Muscle layer of colon (tissue), 2 donors: ENCODE measurements at regions not wholly inside any gene's neighbourhood (a gene's known extent, or its start where the extent isn't known, plus 50 kb on each side); places are given as distances from the start of the nearest gene placed in this dataset.

Source experiments
- H3K27ac ChIP-seq: one replicate; pipeline ENCODE4 v1.7.0; 2013; ENCODE audit warnings: low read depth, mild to moderate bottlenecking, low read length, moderate library complexity
- H3K27me3 ChIP-seq, 2 donors: one replicate each; pipeline ENCODE4 v1.7.0; 2013; ENCODE audit warnings: low read length in 2 of 2, mild to moderate bottlenecking in 2 of 2; ENCODE audit not compliant: insufficient read depth in 2 of 2, control insufficient read depth in 1 of 2
- H3K36me3 ChIP-seq: one replicate; pipeline ENCODE4 v1.7.0; 2013; ENCODE audit warnings: mild to moderate bottlenecking, low read length; ENCODE audit not compliant: insufficient read depth
- H3K4me1 ChIP-seq: one replicate; pipeline ENCODE4 v1.7.0; 2013; ENCODE audit warnings: mild to moderate bottlenecking, low read length; ENCODE audit not compliant: insufficient read depth
- H3K4me3 ChIP-seq, 2 donors: one replicate each; pipeline ENCODE4 v1.7.0; 2013; ENCODE audit warnings: low read length in 2 of 2, low read depth in 1 of 2, mild to moderate bottlenecking in 1 of 2, moderate library complexity in 1 of 2
- H3K9ac ChIP-seq: one replicate; pipeline ENCODE4 v1.7.0; 2013; ENCODE audit warnings: low read length
- H3K9me3 ChIP-seq: one replicate; pipeline ENCODE4 v1.7.0; 2013; ENCODE audit warnings: mild to moderate bottlenecking, low read length
- donor health status: abdominal sarcoma.
- donor health status: Adenocarcinoma of cecum.

DNA sequence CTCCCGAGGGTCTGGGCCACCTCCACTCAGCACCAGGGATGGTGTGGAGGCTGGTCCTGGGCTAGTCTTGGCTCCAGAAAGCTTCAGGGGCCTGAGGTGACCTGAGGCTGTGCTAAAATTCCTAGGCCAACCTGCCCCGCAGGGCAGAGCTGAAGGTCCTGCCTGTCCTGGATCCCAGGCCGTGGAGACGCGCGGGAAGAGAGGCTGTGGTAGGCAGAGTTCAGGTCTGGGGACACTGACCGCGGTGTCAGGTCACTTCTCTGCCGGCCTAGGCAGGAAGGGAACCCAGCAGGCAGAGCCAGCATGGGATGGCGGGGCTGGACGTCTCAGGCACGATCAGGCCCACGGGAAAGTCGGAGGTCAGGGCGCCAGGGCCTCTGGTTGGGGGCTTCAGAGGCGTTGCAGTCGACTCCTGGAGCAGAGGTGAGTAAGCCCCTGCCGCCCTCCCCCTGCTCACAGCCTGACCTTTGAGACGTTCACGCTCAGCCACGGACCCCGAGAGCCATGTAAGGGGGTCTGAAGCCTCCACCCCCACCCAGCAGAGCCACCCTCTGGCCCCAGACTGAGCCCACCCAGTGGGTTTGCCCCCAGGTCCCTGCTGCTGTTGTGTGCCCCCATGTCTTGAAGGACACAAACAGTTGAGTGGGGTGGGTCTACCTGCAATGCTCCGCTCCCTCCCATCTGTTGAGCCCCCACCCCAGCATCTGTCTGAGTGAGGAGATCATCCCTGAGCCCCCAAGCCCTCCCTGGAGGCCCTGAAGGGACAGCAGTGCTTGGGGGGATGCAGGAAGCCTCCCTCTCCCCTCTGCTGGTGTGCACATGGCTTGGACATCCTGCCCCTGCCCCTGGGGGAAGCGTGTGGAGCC, 142.7 kb downstream of the KIF26A start:
- Histone ChIP-seq H3K27ac (no peak overlapping the region), H3K9ac (no peak overlapping the region), H3K9me3 (no peaks in the 10 kb centered on the region), H3K27me3 (no peaks in the 10 kb centered on the region), H3K4me3 (no peak overlapping the region), H3K4me1 (peaks cover 23% of the 10 kb centered on the region), H3K36me3 (no peaks in the 10 kb centered on the region)

DNA sequence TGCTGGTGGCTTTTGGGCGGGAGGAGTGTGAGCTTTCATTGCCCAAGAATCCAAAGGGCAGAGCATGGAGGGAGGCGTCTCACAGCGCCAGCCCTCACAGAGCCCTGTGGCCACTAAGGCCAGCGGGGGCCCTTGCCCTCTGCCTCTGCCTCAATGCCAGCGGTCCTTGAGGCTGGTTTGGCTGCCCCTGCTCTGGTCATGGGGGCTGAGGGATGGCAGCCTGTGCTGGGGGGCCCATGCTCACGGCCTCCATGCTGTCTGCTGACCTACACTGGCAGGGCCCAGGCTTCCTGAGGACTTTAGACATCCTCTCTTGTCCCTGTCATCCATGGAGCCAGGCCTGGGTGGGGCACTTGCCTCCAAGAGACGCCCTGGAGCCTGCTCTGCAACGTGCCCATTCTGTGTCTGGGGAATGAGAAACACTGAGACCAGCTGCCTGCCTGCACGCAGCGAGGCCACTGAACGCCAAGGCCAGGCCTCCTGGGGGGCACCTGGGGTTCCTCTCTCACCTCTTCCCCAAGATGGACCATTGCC, 143.4 kb downstream of the KIF26A start:
- no peaks in the 10 kb centered on the region for H3K36me3 ChIP-seq
- no peak overlapping the region for H3K9ac ChIP-seq
- H3K4me1 ChIP-seq, result peaks cover 23% of the 10 kb centered on the region
- peak overlapping the region; percentile 19 for H3K27ac ChIP-seq
- H3K9me3 ChIP-seq, result no peaks in the 10 kb centered on the region
- no peak overlapping the region for H3K4me3 ChIP-seq
- H3K27me3 ChIP-seq, result no peaks in the 10 kb centered on the region

DNA sequence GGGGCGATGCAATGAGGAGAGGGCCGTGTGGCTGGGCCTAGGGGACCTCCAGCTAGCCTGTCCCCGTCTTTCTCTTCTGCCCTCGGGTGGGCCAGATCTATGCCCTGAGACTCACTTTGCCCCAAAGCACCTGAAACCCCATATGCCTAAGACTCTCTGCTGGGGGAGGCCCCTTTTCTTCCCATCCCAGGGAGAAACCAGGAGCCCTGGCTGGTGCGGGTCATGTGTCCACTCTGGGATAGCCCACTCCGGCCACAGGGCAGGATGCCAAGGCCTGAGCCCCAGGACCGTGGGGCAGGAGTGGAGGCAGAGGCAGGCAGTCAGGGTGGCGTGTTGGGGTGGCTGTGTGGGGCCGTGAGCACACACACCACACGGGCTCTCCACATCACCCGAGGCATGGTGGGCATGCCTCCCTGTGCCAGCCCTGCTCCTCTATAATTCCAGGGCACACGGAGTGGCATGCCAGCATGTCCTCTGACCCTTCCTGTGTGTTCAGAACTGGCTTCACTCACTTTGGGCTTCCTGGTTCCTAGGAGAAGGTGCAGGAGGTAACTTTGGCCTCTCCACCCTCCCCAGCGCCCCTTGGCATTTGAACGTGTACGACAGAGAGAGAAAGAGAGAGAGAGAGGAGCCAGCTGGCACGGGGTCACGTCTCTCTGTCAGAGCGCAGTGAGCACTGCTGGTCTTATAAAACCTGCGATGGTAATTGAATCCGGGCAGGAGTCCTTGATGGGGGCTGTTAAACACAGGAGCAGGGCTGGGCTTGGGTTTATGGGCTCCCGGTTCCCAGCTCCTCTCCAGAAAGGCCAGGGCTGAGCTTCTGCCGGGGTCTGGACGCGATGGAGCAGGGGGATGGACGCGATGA, 144.2 kb downstream of the KIF26A start:
- H3K9ac ChIP-seq, result no peak overlapping the region
- H3K4me3 ChIP-seq, result no peak overlapping the region

DNA sequence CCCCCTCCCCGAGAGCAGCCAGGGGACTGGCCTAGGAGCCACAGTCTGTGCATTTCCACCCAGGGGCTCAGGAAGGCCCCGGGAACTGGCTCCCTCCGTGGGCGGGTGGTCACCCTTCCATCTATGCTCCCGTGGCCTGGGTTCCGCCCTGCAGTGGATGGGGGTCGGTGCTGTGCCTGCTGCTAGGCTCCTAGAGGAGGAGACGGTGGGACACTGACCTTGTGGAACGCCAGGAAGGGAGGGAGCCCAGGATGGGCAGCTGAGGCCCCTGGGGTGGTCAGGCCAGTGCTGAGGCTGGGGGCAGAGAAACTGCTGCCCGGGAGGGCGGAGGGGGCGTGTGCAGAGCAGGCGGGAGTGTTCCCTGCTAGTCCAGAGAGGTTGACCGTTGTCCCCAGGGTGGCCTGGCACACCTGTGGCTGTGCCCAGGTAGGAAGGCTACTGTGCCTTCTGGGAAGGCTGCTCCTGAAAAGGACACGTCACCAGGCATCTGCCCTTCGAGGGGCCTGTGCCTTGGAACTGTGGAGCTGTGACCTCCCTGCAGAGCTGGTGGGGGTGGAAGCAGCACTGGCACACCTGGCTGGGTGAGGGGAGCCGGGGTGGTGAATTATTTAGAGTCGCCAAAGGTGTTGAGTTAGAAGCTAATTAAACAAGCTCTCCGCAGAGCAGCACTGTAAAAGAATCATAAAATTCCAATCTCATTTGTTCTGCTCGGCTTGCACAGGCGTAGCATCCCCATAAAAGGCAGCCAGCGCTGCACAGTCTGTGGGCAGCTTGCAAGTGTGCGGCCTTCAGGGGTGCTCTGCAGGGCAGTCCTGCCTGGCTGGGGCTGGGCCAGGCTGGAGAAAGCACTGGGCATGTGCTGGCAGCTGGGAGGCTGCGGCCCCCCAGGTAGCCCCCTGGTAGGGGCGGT, 145.1 kb downstream of the KIF26A start:
- Histone ChIP-seq H3K27me3 (no peaks in the 10 kb centered on the region), H3K36me3 (no peaks in the 10 kb centered on the region), H3K27ac (peak overlapping the region; percentile 19), H3K4me3 (no peak overlapping the region), H3K9ac (no peak overlapping the region), H3K4me1 (peaks cover 23% of the 10 kb centered on the region), H3K9me3 (no peaks in the 10 kb centered on the region)

More for the DNA sequence above, 144.2 kb downstream of the KIF26A start:
- Histone ChIP-seq H3K27me3 (no peaks in the 10 kb centered on the region), H3K9me3 (no peaks in the 10 kb centered on the region), H3K27ac (peak overlapping the region; percentile 19), H3K36me3 (no peaks in the 10 kb centered on the region), H3K4me1 (peaks cover 23% of the 10 kb centered on the region)

DNA sequence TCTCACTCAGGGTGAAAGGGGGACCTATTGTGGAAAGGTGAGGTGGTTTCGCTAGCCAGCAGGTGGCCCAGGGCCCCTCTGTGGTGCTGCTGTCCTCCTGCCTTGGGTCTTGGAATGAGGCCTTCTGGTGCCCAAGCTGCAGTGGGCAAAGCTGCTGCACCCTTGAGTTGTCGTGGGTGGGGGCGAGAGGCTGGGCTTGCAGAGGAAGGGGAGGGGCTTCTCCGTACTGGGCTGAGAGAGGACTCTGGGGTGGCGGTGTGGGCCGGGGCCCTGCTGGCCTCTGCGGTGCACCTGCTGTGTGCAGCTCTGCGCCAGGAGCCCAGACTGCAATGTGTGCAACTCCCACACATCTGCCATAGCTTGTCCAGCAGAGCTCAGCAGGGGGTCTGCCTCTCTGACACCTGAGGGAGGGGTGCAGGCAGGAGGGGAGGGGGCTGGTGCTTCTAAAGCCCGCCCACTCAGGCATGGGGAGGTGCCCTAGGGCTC, 145.8 kb downstream of the KIF26A start:
- Histone ChIP-seq H3K4me3 (no peak overlapping the region), H3K27ac (no peak overlapping the region), H3K36me3 (no peaks in the 10 kb centered on the region), H3K9ac (no peak overlapping the region), H3K27me3 (no peaks in the 10 kb centered on the region), H3K4me1 (peaks cover 23% of the 10 kb centered on the region), H3K9me3 (no peaks in the 10 kb centered on the region)

DNA sequence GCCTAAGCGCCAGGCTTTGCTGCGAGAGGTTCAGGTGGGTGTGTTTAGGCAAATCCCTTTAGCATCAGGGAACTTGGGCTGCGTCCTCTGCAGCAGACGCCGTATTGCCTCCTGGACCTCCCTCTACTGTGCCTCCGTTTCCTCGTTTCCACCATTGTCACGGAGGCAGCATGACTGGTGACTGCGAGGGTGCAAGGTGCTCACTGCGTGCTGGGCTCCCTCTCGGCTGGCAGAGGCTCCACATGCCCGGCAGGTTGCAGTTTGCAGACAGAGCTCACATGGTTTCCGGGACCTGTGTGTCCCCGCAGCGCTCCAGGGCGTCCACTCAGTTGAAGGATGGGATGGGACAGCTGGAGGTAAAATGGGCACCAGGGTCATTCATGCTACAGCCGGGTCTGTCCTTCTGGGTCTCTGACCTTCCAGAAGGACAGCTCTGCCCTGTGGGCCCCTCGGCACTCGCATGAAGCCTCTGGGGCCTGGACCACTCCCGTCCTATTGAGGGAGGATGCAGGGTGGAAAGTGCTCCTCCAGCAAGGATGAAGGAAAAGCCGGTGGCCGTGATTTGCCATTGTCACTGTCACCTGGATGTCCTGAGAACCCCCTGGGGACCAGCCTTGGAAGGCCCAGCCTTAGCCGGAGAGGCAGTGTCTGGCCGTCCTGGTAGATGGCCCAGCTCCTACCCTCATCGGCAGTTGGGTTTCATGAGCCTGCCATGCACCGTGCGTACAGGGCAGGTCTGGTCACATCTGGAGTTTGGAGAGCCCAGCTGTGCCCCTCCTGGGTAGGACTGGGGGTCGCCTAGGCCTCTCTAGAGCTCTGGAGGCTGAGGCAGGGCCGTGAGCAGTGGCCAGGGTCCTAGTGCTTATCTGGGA, 146.5 kb downstream of the KIF26A start:
- no peaks in the 10 kb centered on the region for H3K36me3 ChIP-seq
- H3K9me3 ChIP-seq, result no peaks in the 10 kb centered on the region
- no peak overlapping the region for H3K9ac ChIP-seq
- H3K27me3 ChIP-seq, result no peaks in the 10 kb centered on the region
- H3K4me3 ChIP-seq, result no peak overlapping the region
- H3K4me1 ChIP-seq, result peaks cover 23% of the 10 kb centered on the region
- no peak overlapping the region for H3K27ac ChIP-seq

DNA sequence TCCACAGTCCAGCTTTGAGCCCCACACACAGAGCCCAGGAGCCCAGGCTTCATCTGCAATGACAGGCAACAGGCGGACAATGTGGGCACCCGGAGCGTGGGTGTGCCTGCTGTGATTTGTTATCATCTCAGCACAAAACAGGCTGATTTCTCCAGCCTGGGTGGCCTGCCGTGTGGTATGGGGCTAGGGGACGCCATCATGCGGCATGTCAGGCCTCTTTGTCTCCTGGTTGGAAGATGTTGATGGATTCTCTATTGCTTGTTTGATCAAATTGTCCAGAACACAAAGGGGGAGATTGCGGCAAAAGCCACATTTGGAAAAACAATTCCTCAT, 147.1 kb downstream of the KIF26A start:
- Histone ChIP-seq H3K36me3 (no peaks in the 10 kb centered on the region), H3K27ac (no peak overlapping the region), H3K9me3 (no peaks in the 10 kb centered on the region), H3K27me3 (no peaks in the 10 kb centered on the region), H3K4me1 (peaks cover 23% of the 10 kb centered on the region), H3K9ac (no peak overlapping the region), H3K4me3 (no peak overlapping the region)

DNA sequence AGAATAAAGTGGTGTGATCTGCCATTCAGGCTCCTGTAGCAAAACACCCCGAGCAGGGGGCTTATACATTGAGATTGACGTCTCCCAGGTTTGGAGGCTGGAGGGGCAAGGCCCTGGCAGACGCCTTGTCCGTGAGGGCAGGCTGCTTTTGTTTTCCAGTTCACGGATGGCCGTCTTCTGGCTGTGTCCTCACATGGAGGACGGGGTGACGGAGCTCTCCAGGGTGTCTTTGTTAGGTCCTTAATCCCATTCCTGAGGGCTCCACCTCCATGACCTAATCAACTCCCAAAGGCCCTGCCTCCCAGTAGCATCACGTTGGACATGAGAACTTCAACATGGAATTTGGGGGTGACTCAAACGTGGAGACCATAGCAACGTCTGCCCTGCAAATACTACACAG, 147.7 kb downstream of the KIF26A start:
- Histone ChIP-seq H3K27me3 (no peaks in the 10 kb centered on the region), H3K4me3 (no peak overlapping the region), H3K4me1 (peaks cover 23% of the 10 kb centered on the region)

DNA sequence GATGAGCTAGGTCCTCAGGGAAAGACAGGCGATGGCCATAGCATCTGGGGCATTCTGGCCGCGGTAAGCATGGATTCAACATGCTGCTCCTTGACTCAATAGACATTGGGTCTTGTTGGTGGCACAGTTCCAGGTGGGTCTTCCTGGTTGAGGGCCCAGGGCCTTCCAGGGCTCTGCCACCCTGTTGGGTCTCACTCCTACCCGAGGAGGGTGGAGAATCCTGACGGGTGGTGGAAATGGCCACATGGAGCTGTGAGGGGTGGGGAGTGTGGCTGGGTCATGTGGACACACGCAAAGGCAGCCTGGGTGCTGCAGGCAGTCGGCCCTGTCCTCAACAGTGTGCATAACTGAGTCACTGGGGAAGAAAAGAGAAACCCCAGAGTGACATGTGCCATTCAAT, 148.1 kb downstream of the KIF26A start:
- Histone ChIP-seq H3K27ac (no peak overlapping the region), H3K9ac (no peak overlapping the region), H3K4me3 (no peak overlapping the region), H3K36me3 (no peaks in the 10 kb centered on the region), H3K9me3 (no peaks in the 10 kb centered on the region), H3K4me1 (peaks cover 23% of the 10 kb centered on the region), H3K27me3 (no peaks in the 10 kb centered on the region)

More for the DNA sequence above, 147.7 kb downstream of the KIF26A start:
- Histone ChIP-seq H3K9ac (no peak overlapping the region), H3K27ac (no peak overlapping the region), H3K36me3 (no peaks in the 10 kb centered on the region), H3K9me3 (no peaks in the 10 kb centered on the region)

DNA sequence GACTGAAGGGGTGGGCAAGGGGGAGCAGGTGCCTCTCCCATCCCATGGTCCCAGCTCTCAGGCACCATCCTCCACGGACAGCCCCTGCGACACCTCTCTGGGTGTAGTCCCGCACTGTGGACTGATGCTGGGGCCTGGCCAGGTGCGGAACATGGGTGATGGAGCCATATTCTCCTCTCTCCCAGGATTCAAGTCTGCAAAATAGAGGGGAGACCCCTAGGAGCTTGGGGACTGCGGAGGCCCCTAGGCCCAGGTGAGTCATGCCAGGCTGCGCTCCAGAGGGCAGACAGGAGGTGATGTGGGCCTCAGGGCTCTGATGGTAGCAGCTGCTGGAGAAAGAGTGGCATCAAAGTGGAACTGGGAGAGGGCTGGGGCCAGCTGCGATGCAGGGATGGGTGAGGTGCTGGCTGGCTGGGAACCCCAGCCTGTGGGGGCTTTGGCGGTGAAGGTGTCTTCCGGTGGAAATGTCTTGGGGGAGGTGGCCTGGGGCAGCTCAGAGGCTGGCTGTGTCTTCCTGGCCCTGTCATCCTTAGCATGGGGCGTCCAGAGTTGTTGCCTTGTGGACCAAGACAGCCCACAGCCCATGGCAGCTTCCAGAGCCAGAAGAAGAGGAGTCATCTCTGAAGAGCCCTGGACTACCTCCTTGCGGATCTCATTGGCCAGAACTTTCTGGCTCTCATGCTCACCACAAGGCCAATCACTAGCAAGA, 149.1 kb downstream of the KIF26A start:
- no peaks in the 10 kb centered on the region for H3K27me3 ChIP-seq
- no peaks in the 10 kb centered on the region for H3K9me3 ChIP-seq
- H3K36me3 ChIP-seq, result no peaks in the 10 kb centered on the region
- no peak overlapping the region for H3K4me3 ChIP-seq
- H3K9ac ChIP-seq, result no peak overlapping the region
- H3K4me1 ChIP-seq, result peaks cover 19% of the 10 kb centered on the region
- no peak overlapping the region for H3K27ac ChIP-seq
